HEK293 (cell line): ENCODE measurements at regions not wholly inside any gene's neighbourhood (a gene's known extent, or its start where the extent isn't known, plus 50 kb on each side); places are given as distances from the start of the nearest gene placed in this dataset.

Experiments
- CTCF ChIA-PET: fragments of 350-600 bp; formaldehyde crosslinking; extraction: SDS; loops from one replicate; lab custom pipeline; 2021; ENCODE audit warnings: antibody characterized with exemption; lab: Yijun Ruan, JAX
- POLR2A ChIA-PET: fragments of 300-600 bp; formaldehyde crosslinking; extraction: SDS; loops from one replicate; lab custom pipeline; 2020; ENCODE audit warnings: antibody characterized with exemption, inconsistent platforms; lab: Yijun Ruan, JAX
- H3K27ac ChIP-seq: fragments of 200-500 bp; sonication (Bioruptor generic); 2 replicates; pipeline ENCODE4 v1.5.1; 2014; ENCODE audit warnings: low read depth, low read length, control low read depth, inconsistent platforms; ENCODE audit errors: extremely low read depth
- H3K36me3 ChIP-seq, 2 experiments: fragments of 200-500 bp in 1 of 2; sonication (Bioruptor generic) in 1 of 2; 1 replicate in 1 of 2; 2 replicates in 1 of 2; pipeline ENCODE4 v1.5.1; 2014 to 2017; ENCODE audit warnings: inconsistent platforms in 2 of 2, low read length in 2 of 2; ENCODE audit not compliant: control insufficient read depth in 2 of 2, insufficient read depth in 1 of 2
- H3K4me1 ChIP-seq: fragments of 200-500 bp; sonication (Bioruptor generic); 2 replicates; pipeline ENCODE4 v1.5.1; 2014; ENCODE audit warnings: mild to moderate bottlenecking, low read length, inconsistent platforms; ENCODE audit not compliant: control insufficient read depth, insufficient read depth
- H3K4me3 ChIP-seq: 2 replicates; pipeline ENCODE4 v1.5.1; 2011; ENCODE audit warnings: low read depth, mild to moderate bottlenecking, control low read depth, low read length, moderate library complexity
- H3K9me3 ChIP-seq: fragments of 200-500 bp; sonication (Bioruptor generic); 2 replicates; pipeline ENCODE4 v1.5.1; 2014; ENCODE audit warnings: low read depth, low read length, inconsistent platforms; ENCODE audit not compliant: control insufficient read depth, insufficient read depth
- ATF2 ChIP-seq: fragments of 450-650 bp; formaldehyde crosslinking; IDR thresholded peaks from 2 replicates; pipeline ENCODE4 v1.5.1; 2016; ENCODE audit warnings: missing biosample characterization, missing genetic modification characterization, low read depth
- FEZF1 ChIP-seq: fragments of 450-650 bp; formaldehyde crosslinking; IDR thresholded peaks from 2 replicates; pipeline ENCODE4 v1.5.1; 2016; ENCODE audit warnings: missing biosample characterization, missing genetic modification characterization
- HOXA7 ChIP-seq: sonication (generic); formaldehyde crosslinking; IDR thresholded peaks from 2 replicates; pipeline ENCODE4 v1.8.1; 2022; ENCODE audit warnings: missing genetic modification reagents, borderline replicate concordance
- KLF10 ChIP-seq: fragments of 450-650 bp; IDR thresholded peaks from 2 replicates; pipeline ENCODE4 v1.5.1; 2018; ENCODE audit warnings: missing biosample characterization, mild to moderate bottlenecking, missing genetic modification characterization
- REPIN1 ChIP-seq: fragments of 450-650 bp; formaldehyde crosslinking; IDR thresholded peaks from 2 replicates; pipeline ENCODE4 v1.5.1; 2017; ENCODE audit warnings: missing biosample characterization, missing genetic modification characterization, low read depth
- REST ChIP-seq: fragments of 450-650 bp; formaldehyde crosslinking; IDR thresholded peaks from 2 replicates; pipeline ENCODE4 v1.5.1; 2016; ENCODE audit warnings: missing biosample characterization, missing genetic modification characterization
- TRIM28 ChIP-seq: IDR thresholded peaks from 2 replicates; pipeline ENCODE4 v1.6.1; 2011; ENCODE audit warnings: low read length, control low read depth, borderline replicate concordance
- ZBTB10 ChIP-seq: fragments of 450-650 bp; formaldehyde crosslinking; IDR thresholded peaks from 2 replicates; pipeline ENCODE4 v1.5.1; 2016; ENCODE audit warnings: missing biosample characterization, missing genetic modification characterization
- ZFP37 ChIP-seq: fragments of 450-650 bp; formaldehyde crosslinking; IDR thresholded peaks from 2 replicates; pipeline ENCODE4 v1.5.1; 2016; ENCODE audit warnings: missing biosample characterization, missing genetic modification characterization
- ZIC2 ChIP-seq: fragments of 450-650 bp; formaldehyde crosslinking; IDR thresholded peaks from 2 replicates; pipeline ENCODE4 v1.5.1; 2016; ENCODE audit warnings: missing biosample characterization, missing genetic modification characterization
- ZNF10 ChIP-seq: fragments of 450-650 bp; formaldehyde crosslinking; IDR thresholded peaks from 2 replicates; pipeline ENCODE4 v1.5.1; 2017; ENCODE audit warnings: missing biosample characterization, missing genetic modification characterization
- ZNF112 ChIP-seq: fragments of 450-650 bp; formaldehyde crosslinking; IDR thresholded peaks from 2 replicates; pipeline ENCODE4 v1.5.0; 2017; ENCODE audit warnings: missing biosample characterization, missing genetic modification characterization
- ZNF114 ChIP-seq: fragments of 450-650 bp; formaldehyde crosslinking; IDR thresholded peaks from 2 replicates; pipeline ENCODE4 v1.5.0; 2017; ENCODE audit warnings: missing biosample characterization, missing genetic modification characterization
- ZNF138 ChIP-seq: fragments of 450-650 bp; formaldehyde crosslinking; IDR thresholded peaks from 2 replicates; pipeline ENCODE4 v1.5.1; 2016; ENCODE audit warnings: missing biosample characterization, missing genetic modification characterization, borderline replicate concordance
- ZNF221 ChIP-seq: fragments of 450-650 bp; formaldehyde crosslinking; IDR thresholded peaks from 2 replicates; pipeline ENCODE4 v1.5.1; 2017; ENCODE audit warnings: missing biosample characterization, missing genetic modification characterization, borderline replicate concordance
- ZNF23 ChIP-seq: fragments of 450-650 bp; formaldehyde crosslinking; IDR thresholded peaks from 2 replicates; pipeline ENCODE4 v1.5.1; 2016; ENCODE audit warnings: missing biosample characterization, missing genetic modification characterization, borderline replicate concordance
- ZSCAN16 ChIP-seq: fragments of 450-650 bp; formaldehyde crosslinking; IDR thresholded peaks from 2 replicates; pipeline ENCODE4 v1.5.1; 2016; ENCODE audit warnings: missing biosample characterization, missing genetic modification characterization
- ZSCAN5A ChIP-seq: fragments of 450-650 bp; formaldehyde crosslinking; IDR thresholded peaks from 2 replicates; pipeline ENCODE4 v1.5.1; 2016; ENCODE audit warnings: missing biosample characterization, missing genetic modification characterization

GRCh38 chr11:36985562-36985961 is 387.5 kb upstream of the RAG2 start:
- TF ChIP-seq ZSCAN5A (tag by site-specific recombination) = no peak
- no peak for TF ChIP-seq REST (tag by site-specific recombination)
- no peak for TF ChIP-seq ZBTB10 (tag by site-specific recombination)
- TF ChIP-seq TRIM28 = no peak
- ChIA-PET CTCF (interaction anchor here (0.5 kb wide), 1 partner anchor 324 kb away, joined by 3 read pairs; no protein-coding TSS in a partner anchor), POLR2A (no interaction called here)
- no peaks in the 10 kb centered on the region for H3K4me1 ChIP-seq
- no peaks in the 10 kb centered on the region for H3K9me3 ChIP-seq
- H3K36me3 ChIP-seq = no peaks in the 10 kb centered on the region
- no peak overlapping the region for H3K27ac ChIP-seq
- H3K4me3 ChIP-seq = no peak overlapping the region

- ChIA-PET POLR2A (no interaction called here), CTCF (interaction anchor here (0.6 kb wide), 1 partner anchor 230 kb away, joined by 3 read pairs; no protein-coding TSS in a partner anchor)
- no peak overlapping the region for H3K4me3 ChIP-seq
- H3K36me3 ChIP-seq = no peaks in the 10 kb centered on the region
- no peak overlapping the region for H3K27ac ChIP-seq
- no peaks in the 10 kb centered on the region for H3K9me3 ChIP-seq
- TF ChIP-seq REPIN1 (tag by site-specific recombination) (no peak), ZNF114 (tag by site-specific recombination) (no peak), HOXA7 (CRISPR knock-in tag) (no peak), ZSCAN16 (tag by site-specific recombination) (no peak), ZFP37 (tag by site-specific recombination) (no peak), ZNF112 (tag by site-specific recombination) (no peak), ZNF221 (tag by site-specific recombination) (no peak), FEZF1 (no peak), KLF10 (tag by site-specific recombination) (no peak), ATF2 (tag by site-specific recombination) (no peak), ZNF10 (tag by site-specific recombination) (no peak), ZNF138 (no peak), ZNF23 (tag by site-specific recombination) (no peak), ZIC2 (tag by site-specific recombination) (no peak)
- TF ChIP-seq, all 188 proteins: peak for 0
- no peaks in the 10 kb centered on the region for H3K4me1 ChIP-seq
Measured at GRCh38 chr11:36976741-36977140, 378.7 kb upstream of the RAG2 start.
